ENCODE measurements at regions not wholly inside any gene's neighbourhood (a gene's known extent, or its start where the extent isn't known, plus 50 kb on each side); places are given as distances from the start of the nearest gene placed in this dataset.

DNA sequence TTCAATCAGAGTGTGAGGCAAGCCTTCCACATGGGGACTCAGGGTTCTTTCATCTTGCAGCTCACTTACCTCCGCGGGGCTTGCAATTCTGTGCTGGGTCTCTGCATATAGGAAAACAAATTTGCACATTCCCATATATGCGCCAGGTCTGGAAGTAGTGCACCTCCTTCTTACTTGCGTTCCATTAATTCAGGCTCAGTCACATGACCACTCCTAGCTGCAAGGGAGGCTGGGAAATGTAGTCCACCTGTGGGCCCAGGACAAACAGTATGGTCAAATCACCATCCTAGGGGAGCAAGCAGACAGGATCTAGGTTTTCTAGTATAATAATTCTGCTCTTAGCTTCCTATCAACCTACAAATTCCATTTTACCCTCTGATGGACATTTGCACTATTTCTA, 160.4 kb downstream of the AACS start:
- no peak for DNase-seq (ENCODE audit: low spot score)

DNA sequence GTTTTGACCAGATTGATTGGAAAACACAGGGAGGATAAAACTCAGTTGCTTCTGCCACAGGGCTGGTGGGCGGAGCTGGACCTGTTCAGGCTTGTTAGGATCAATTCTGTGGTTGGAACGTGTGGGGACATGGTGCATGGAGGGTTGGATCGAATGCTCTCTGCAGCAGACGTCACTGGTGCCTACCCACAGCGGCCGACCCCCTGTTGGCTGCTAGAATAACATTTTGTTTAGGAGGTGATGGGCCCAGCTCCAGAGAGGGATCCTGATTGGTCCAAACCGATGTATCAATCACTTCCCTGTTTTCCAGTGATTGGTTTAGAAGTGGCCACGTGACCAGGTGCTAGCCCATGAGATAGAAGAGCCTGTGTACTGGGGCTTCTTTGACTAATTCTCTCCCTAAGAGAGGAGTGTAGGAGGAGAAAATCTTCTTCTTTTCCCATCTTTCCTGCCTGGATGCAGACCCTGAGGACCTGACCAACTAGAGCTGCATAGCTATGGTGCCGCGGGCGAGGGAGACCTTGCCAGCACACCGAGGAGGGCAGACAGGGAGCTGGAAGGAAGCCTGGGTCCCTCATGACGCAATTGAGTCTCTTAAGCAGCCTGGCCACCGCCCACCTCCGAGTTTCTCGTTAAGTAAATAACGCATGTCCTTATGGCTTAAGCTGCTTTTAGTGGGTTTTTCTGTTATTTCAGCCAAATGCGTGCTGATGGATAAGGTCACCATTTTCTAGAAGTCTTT, 163.5 kb downstream of the AACS start:
- no peak for DNase-seq (ENCODE audit: low spot score)

- no peak for DNase-seq (ENCODE audit: low spot score)
Measured at GRCh38 chr12:125229878-125230530, 164.8 kb downstream of the AACS start.

- DNase-seq (ENCODE audit: low spot score), result no peak
Measured at GRCh38 chr12:125233319-125233718, 168.1 kb downstream of the AACS start.

- no peak for DNase-seq (ENCODE audit: low spot score)
Measured at GRCh38 chr12:125239563-125239962, 174.3 kb downstream of the AACS start.

- DNase-seq (ENCODE audit: low spot score), result no peak
Measured at GRCh38 chr12:125240717-125241116, 175.5 kb downstream of the AACS start.

GRCh38 chr12:125243811-125244210, 178.6 kb downstream of the AACS start:
- DNase-seq (ENCODE audit: low spot score), result no peak

DNA sequence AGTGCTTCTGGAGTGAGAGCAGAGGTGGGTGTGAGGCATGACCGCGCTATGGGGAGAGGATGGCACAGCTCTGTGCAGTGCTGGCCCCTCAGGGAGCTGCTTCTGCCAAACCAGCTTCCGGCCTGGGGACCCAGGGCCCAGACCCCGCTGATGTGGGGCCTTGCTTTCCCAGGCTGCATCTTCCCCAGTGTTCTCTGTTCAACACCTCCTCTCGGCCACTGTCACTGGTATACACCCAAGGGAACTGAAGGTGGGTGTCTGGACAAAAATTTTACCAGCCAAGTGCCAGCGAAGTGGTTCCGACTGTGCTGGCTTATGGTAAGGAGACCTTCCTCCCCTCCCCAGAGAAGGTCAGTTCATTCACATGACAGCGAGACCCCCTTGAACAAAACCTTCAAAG, 179.1 kb downstream of the AACS start:
- no peak for DNase-seq (ENCODE audit: low spot score)

GRCh38 chr12:125245581-125246557, 180.6 kb downstream of the AACS start:
- DNase-seq (ENCODE audit: low spot score), result no peak

DNA sequence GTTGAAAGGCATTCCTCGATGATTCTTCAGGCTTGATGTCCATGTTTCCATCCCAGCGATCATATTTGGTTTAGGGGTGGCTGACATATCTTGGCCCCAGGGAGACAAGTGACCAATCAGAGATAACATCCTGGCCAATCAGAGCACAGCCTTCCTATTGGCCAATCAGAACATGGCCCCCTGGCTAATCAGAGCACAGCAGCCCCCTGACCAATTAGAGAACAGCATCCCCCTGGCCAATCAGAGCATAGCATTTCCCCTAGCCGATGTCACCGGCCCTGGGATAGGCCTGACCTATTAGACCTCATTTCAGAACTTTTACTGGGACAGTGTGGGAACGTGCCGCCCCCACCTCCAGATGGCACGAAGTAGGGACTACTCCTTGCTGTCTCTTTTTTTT, 182.2 kb downstream of the AACS start:
- DNase-seq (ENCODE audit: low spot score), result no peak

DNA sequence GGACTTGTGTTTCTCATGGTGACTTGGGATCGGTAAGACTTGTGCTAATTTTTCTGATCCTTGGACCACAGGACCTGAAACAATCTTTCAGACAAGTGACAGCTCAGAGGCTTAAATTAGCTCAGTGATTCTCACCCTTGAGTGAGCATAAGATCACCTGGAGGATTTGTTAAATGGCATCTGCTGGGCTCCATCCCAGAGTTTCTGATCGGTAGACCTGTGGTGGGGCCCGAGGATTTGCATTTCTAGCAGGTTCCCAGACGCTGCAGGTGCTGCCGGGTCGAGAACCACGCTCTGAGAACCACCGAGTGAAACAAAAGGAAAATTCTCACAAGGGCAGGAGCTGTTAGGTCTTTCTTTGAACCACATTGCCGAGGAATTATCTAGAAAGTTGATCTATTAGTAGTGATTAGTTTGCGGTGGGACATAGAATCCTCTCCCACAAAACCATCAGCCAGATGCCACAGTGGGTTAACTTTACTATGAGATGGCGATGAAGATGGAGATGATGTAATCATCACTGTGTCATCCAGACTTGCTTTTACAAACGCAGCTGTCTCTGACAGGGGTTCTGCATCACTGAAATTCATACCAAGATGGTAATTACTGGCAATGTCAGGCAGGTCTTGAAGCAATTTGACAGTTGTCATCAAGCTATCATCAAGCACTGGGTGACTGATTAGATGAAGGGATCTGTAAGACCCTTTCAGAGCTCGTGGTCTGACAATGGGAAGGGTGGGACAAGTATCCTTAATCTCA, 184.0 kb downstream of the AACS start:
- no peak for DNase-seq (ENCODE audit: low spot score)

- no peak for DNase-seq (ENCODE audit: low spot score)
Measured at GRCh38 chr12:125249932-125250331, 184.7 kb downstream of the AACS start.

- no peak for DNase-seq (ENCODE audit: low spot score)
Measured at GRCh38 chr12:125254236-125254635, 189.0 kb downstream of the AACS start.

DNA sequence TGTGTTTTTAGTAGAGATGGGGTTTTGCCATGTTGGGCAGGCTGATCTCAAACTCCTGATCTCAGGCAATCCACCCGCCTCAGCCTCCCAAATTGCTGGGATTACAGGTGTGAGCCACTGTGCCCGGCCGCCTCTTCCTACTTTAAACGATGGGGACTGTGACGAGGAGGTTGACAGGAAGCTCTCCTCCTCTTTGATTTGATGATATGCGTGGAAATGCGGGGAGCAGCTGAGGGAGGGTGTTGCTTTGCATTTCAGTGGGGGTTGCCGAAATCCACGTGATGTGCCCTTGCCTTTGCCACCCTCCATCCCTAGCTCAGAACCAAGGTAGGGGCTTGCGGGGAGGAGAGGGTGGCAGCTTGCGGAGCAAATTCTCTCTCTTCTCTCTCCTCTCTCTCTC, 189.6 kb downstream of the AACS start:
- DNase-seq (ENCODE audit: low spot score), result no peak

DNA sequence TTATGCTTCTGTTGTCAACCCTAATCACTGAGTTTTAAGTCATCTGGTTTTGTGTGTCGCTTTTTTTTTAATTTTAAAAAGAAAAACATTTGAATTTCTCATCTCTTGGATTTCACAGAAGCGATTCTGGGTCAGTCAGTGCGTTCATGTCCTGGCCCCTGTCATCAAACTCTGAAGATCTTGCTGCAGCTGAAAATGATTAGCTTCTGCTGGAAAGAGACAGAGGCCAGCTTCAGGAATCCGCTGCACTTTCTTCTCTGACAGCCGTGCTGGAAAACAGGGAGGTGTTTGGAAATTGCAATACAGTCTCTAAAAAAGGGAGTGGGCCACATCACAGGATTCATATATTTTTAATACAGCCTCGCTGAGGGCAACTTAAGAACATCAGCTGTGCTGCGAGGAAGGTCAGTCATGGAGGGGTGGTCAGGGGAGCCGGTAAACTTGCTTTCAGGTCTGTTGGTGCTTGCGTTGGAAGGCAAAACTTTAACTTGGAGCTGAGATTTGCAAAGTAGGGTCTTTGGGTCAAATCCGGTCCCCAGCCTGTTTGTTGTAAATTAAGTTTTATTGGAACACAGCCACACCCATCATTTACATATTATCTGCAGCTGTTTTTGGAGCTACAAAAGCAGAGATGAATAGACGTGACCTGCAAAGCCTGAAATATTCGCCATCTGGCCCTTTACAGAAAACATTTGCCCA, 190.8 kb downstream of the AACS start:
- no peak for DNase-seq (ENCODE audit: low spot score)

DNA sequence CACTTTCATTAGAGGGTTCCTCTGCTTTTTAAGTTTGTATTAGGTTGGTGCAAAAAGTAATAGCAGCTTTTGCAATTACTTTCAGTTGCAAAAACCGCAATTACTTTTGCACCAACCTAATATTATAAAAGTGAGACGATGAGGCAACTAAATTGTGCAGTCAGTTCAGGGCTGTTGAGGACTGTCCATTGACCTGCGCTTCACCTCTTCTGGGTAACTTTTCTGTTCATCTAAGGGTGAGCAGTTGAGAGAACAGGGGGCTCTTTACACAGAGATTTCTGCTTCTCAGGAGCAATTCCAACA, 191.3 kb downstream of the AACS start:
- DNase-seq (ENCODE audit: low spot score), result no peak

- no peak for DNase-seq (ENCODE audit: low spot score)
Measured at GRCh38 chr12:125259178-125259867, 194.1 kb downstream of the AACS start.

DNA sequence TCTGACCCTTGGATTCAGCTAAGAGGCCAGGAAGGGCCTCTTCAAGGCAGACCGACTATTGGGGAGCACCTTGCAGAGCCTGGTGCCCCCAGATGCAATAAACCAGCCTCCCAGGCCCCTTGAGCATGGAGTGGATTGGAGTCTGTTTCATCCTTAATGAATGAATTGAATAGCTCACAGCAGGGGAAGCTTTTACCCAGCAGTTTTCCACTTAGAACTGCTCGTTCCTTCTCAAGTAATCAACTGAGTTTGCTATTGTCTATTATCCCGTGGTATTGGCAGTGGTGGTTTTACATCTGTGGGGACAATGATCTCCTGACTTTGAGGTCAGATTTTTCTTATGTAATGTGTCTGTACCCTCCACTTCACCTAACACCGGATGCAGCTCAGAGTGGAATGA, 197.6 kb downstream of the AACS start:
- DNase-seq (ENCODE audit: low spot score), result no peak

GRCh38 chr12:125263385-125263784, 198.2 kb downstream of the AACS start:
- DNase-seq (ENCODE audit: low spot score), result no peak

DNA sequence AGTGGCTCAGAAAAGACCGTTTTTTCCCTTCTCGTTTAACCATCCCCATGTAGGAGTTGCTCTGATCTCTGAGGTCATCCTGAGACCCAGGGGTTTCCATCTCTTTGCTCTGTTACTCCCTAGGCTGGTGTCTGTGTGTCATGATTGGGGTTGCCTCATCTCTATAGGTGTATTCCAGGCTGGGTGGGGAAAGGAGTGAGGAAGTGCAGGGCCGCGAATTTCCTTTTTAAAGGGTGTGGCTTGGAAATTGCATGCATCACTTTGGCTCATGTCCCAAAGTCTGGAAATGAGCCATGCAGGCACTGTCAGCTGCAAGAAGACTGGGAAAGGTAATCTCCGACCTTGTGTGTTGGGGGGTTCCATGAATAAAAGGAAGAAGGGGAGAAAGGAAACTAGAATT, 201.9 kb downstream of the AACS start:
- DNase-seq (ENCODE audit: low spot score), result no peak

DNA sequence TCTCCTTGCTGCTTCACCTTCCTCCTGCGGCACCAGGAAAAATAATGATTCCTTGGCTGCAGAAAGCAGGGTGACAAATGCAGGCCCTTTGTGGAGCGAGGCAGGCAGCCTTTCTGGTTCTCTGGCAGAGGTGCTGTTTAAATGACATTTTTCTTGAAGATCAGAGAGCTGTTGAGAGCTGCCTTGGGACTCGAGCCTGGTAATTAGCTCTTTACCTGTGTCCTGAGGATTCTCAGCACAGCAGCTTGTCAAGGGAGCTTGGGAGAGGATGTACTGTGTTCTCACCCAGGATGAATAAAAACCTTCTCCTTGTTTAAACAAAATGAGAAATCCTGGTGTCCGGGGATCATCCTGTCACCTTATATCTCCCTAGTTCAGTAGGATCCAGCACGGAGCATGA, 204.0 kb downstream of the AACS start:
- DNase-seq (ENCODE audit: low spot score), result no peak

Measured in AG08396 (cell line).